Panc1 (cell line): ENCODE measurements at regions not wholly inside any gene's neighbourhood (a gene's known extent, or its start where the extent isn't known, plus 50 kb on each side); places are given as distances from the start of the nearest gene placed in this dataset.

Experiments
- ATAC-seq: fragments of 200-7000 bp; cut with Tn5 transposase; 2 replicates; pipeline ENCODE4 v1.9.1; 2020; ENCODE audit warnings: mild to moderate bottlenecking, moderate library complexity
- BruUV-seq: library from RNA; stranded (reverse); fragments of 400-500 nt; replicated peaks from 2 replicates; lab custom pipeline; 2021; lab: Mats Ljungman, UMichigan
- CTCF ChIA-PET: fragments of 300-600 bp; sonication (Branson Sonifier 250); formaldehyde crosslinking; loops from one replicate; lab custom pipeline; 2022; ENCODE audit warnings: antibody characterized with exemption; lab: Charles Lee
- POLR2A ChIA-PET: fragments of 300-600 bp; sonication (Branson Sonifier 250); formaldehyde crosslinking; loops from one replicate; lab custom pipeline; 2022; ENCODE audit warnings: antibody characterized with exemption; lab: Charles Lee
- DNase-seq: peaks from one replicate; pipeline ENCODE4 v3.0.0-alpha.2; 2010; ENCODE audit warnings: low read depth, low spot score
- H3K27ac ChIP-seq: 2 replicates; pipeline ENCODE4 v1.5.1; 2011; ENCODE audit warnings: mild to moderate bottlenecking, low read length, inconsistent platforms
- H3K27me3 ChIP-seq: fragments of 200-500 bp; sonication (Bioruptor generic); 2 replicates; pipeline ENCODE4 v1.6.0; 2014; ENCODE audit warnings: low read length, inconsistent platforms; ENCODE audit not compliant: control insufficient read depth, insufficient read depth
- H3K36me3 ChIP-seq: fragments of 200-500 bp; sonication (Bioruptor generic); 2 replicates; pipeline ENCODE4 v1.5.1; 2014; ENCODE audit warnings: inconsistent platforms, mild to moderate bottlenecking, low read length, moderate library complexity; ENCODE audit not compliant: control insufficient read depth, insufficient read depth
- H3K4me1 ChIP-seq: 2 replicates; pipeline ENCODE4 v1.5.1; 2011; ENCODE audit warnings: inconsistent platforms, mild to moderate bottlenecking, low read length, moderate library complexity; ENCODE audit not compliant: control insufficient read depth, insufficient read depth
- H3K4me3 ChIP-seq, 2 experiments: 2 replicates each; pipeline ENCODE4 v1.5.1; 2011 to 2012; ENCODE audit warnings: low read depth in 2 of 2, low read length in 2 of 2, mild to moderate bottlenecking in 2 of 2, inconsistent platforms in 1 of 2, moderate library complexity in 1 of 2
- H3K9me3 ChIP-seq: fragments of 200-500 bp; sonication (Bioruptor generic); 2 replicates; pipeline ENCODE4 v1.5.1; 2014; ENCODE audit warnings: low read depth, mild to moderate bottlenecking, inconsistent platforms, low read length, moderate library complexity; ENCODE audit not compliant: control insufficient read depth, insufficient read depth
- CTCF ChIP-seq: fragments of 450-650 bp; IDR thresholded peaks from 2 replicates; pipeline ENCODE4 v1.5.1; 2017; ENCODE audit warnings: mild to moderate bottlenecking
- POLR2AphosphoS5 ChIP-seq: IDR thresholded peaks from 2 replicates; pipeline ENCODE4 v1.6.1; 2012; ENCODE audit warnings: mild to moderate bottlenecking, low read depth, low read length, moderate library complexity
- REST ChIP-seq, 2 experiments: IDR thresholded peaks; 2 replicates each; pipeline ENCODE4 v1.6.1; 2011 to 2012; ENCODE audit warnings: low read depth in 2 of 2, control low read depth in 1 of 2, low read length in 1 of 2, mild to moderate bottlenecking in 1 of 2, moderate library complexity in 1 of 2; ENCODE audit not compliant: insufficient read depth in 1 of 2
- SIN3A ChIP-seq: IDR thresholded peaks from 2 replicates; pipeline ENCODE4 v1.6.1; 2012; ENCODE audit warnings: low read depth, mild to moderate bottlenecking, low read length, moderate library complexity, borderline replicate concordance; ENCODE audit not compliant: insufficient read depth
- TCF7L2 ChIP-seq: IDR thresholded peaks from 2 replicates; pipeline ENCODE4 v1.6.1; 2011; ENCODE audit warnings: mild to moderate bottlenecking, low read depth, low read length, inconsistent platforms
- in situ Hi-C: cut with HindIII; loops from 2 replicates; pipeline ENCODE4 v1.10.0; 2016; ENCODE audit warnings: low sequenced_read_pairs, low pct_unique_long_range_greater_than_20kb
- intact Hi-C: fragments of 100-400 bp; cut with micrococcal nuclease; formaldehyde crosslinking; loops from one replicate; pipeline ENCODE4 v1.10.0; 2022; ENCODE audit not compliant: unreplicated experiment

DNA sequence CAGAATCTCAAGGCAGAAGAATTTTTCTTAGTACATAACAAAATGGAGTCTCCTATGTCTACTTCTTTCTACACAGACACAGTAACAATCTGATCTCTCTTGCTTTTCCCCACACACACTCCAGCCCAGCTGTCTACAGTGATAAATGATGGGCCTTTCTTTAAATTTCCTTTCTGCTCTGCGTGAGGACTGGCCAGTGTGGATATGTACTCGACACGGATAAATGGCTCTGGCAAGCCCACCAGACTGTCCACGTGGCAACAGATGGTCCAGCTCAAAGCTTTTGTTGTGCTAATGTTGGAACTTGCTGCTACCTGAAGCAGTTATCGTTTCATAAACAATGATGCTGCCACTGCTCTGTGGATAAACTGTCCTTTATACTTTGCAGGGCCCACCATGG, 410.7 kb downstream of the TMEM114 start:
- no peak for DNase-seq
- Histone ChIP-seq H3K4me3 (no peak overlapping the region), H3K27ac (no peak overlapping the region), H3K36me3 (no peaks in the 10 kb centered on the region), H3K4me1 (no peaks in the 10 kb centered on the region), H3K27me3 (peaks cover 7% of the 10 kb centered on the region), H3K9me3 (no peaks in the 10 kb centered on the region)
- intact Hi-C loops: loop anchor here (10.0 kb wide), 1 partner anchor 775 kb away; no protein-coding TSS in a partner anchor
- CTCF ChIA-PET: no interaction called here
- no peak for ATAC-seq
- POLR2A ChIA-PET: no interaction called here
- TF ChIP-seq TCF7L2 (no peak), REST (IDR thresholded peaks at IDR 0.05; ENCODE audit: insufficient read depth in 1 of 2, low read depth in 2 of 2, low read length in 1 of 2) (no peak), SIN3A (no peak), POLR2AphosphoS5 (no peak), CTCF (no peak)
- in situ Hi-C loops: no loop called here
- BruUV-seq: no TSS peak

DNA sequence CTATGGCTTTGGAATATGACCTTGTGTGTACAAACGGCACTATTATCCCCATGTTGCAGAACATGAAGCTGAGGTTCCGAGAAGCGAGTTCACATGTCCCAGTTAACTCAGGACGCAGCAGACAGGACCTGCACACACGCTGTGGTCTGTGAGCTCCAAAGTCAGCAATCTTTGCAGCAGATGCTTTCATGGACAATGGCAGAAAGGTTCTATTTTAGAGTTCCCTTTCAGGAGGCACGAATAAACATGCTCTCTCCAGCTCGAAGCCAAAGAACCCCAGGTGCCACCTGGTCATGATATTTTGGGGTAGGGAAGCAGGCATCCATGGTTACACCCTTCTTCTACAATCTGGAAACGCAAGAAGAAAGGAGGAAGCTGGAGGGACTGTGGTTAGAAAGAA, 412.0 kb downstream of the TMEM114 start:
- CTCF ChIA-PET: no interaction called here
- intact Hi-C loops: loop anchor here (10.0 kb wide), 1 partner anchor 773 kb away; no protein-coding TSS in a partner anchor
- ATAC-seq: no peak
- H3K9me3 ChIP-seq: no peaks in the 10 kb centered on the region
- POLR2A ChIA-PET: no interaction called here
- no peak for TF ChIP-seq TCF7L2
- no peak for TF ChIP-seq SIN3A
- no peak for TF ChIP-seq POLR2AphosphoS5
- TF ChIP-seq REST (IDR thresholded peaks at IDR 0.05; ENCODE audit: insufficient read depth in 1 of 2, low read depth in 2 of 2, low read length in 1 of 2): no peak
- no peak for TF ChIP-seq CTCF
- no peaks in the 10 kb centered on the region for H3K36me3 ChIP-seq
- peaks cover 7% of the 10 kb centered on the region for H3K27me3 ChIP-seq
- H3K27ac ChIP-seq: no peak overlapping the region
- H3K4me1 ChIP-seq: no peaks in the 10 kb centered on the region
- in situ Hi-C loops: no loop called here
- DNase-seq: no peak
- no TSS peak for BruUV-seq
- H3K4me3 ChIP-seq: no peak overlapping the region
